Fibroblast of the aortic adventitia (primary cell): ENCODE measurements at regions not wholly inside any gene's neighbourhood (a gene's known extent, or its start where the extent isn't known, plus 50 kb on each side); places are given as distances from the start of the nearest gene placed in this dataset.
"Not testable (repeated sequence)": the region's sequence is repeated elsewhere in the genome, so short reads cannot be mapped to it uniquely, and the experiment has no call there.

Experiments
- DNase-seq: peaks from one replicate; pipeline ENCODE4 v3.0.0-alpha.2; 2010; ENCODE audit warnings: low read depth
- H3K4me3 ChIP-seq: 2 replicates; pipeline ENCODE4 v1.5.1; 2011; ENCODE audit warnings: low read depth, mild to moderate bottlenecking, control low read depth, low read length, moderate library complexity
- CTCF ChIP-seq: IDR thresholded peaks from 2 replicates; pipeline ENCODE4 v1.5.1; 2011; ENCODE audit warnings: mild to moderate bottlenecking, low read length, control low read depth, inconsistent platforms; ENCODE audit not compliant: insufficient read depth

- H3K4me3 ChIP-seq, result no peak overlapping the region
- no peak for DNase-seq
- no peak for TF ChIP-seq CTCF
Measured at GRCh38 chr15:53189860-53190259, 399.7 kb upstream of the ONECUT1 start.

GRCh38 chr15:53183449-53183848 lies 393.3 kb upstream of the ONECUT1 start:
- H3K4me3 ChIP-seq, DNase-seq: not testable (repeated sequence)

- no peak for TF ChIP-seq CTCF
- no peak for DNase-seq
- no peak overlapping the region for H3K4me3 ChIP-seq
Measured at GRCh38 chr15:53171571-53171970, 381.4 kb upstream of the ONECUT1 start.

GRCh38 chr15:53166684-53167201 lies 376.6 kb upstream of the ONECUT1 start:
- DNase-seq, result no peak
- TF ChIP-seq CTCF, result no peak
- no peak overlapping the region for H3K4me3 ChIP-seq

GRCh38 chr15:53165988-53166683 lies 376.0 kb upstream of the ONECUT1 start:
- H3K4me3 ChIP-seq, result no peak overlapping the region
- no peak for DNase-seq
- TF ChIP-seq CTCF, result no peak

- TF ChIP-seq CTCF, result no peak
Measured at GRCh38 chr15:53160092-53160704, 370.1 kb upstream of the ONECUT1 start.

GRCh38 chr15:53159458-53159857 lies 369.3 kb upstream of the ONECUT1 start:
- no peak overlapping the region for H3K4me3 ChIP-seq
- no peak for DNase-seq
- TF ChIP-seq CTCF, result no peak

More at GRCh38 chr15:53160092-53160704, 370.1 kb upstream of the ONECUT1 start:
- DNase-seq, result no peak
- no peak overlapping the region for H3K4me3 ChIP-seq
